ENCODE measurements at regions not wholly inside any gene's neighbourhood (a gene's known extent, or its start where the extent isn't known, plus 50 kb on each side); places are given as distances from the start of the nearest gene placed in this dataset.

GRCh38 chr13:62137629-62138405 lies 722.2 kb upstream of the PCDH20 start:
- DNase-seq (ENCODE audit: extremely low spot score): no peak
- ChIA-PET CTCF (interaction anchor here (1.4 kb wide), 1 partner anchor 182 kb away, joined by 3 read pairs; no protein-coding TSS in a partner anchor), POLR2A (no interaction called here)
- TF ChIP-seq CTCF (IDR thresholded peaks at IDR 0.05; ENCODE audit: control extremely low read depth, extremely low read depth, low read depth, missing control alignments): no peak

GRCh38 chr13:62131604-62132003 lies 716.0 kb upstream of the PCDH20 start:
- TF ChIP-seq CTCF (IDR thresholded peaks at IDR 0.05; ENCODE audit: control extremely low read depth, extremely low read depth, low read depth, missing control alignments): no peak
- DNase-seq (ENCODE audit: extremely low spot score): no peak
- ChIA-PET CTCF (interaction anchor here (1.6 kb wide), 1 partner anchor 18 kb away, joined by 3 read pairs; no protein-coding TSS in a partner anchor), POLR2A (no interaction called here)

GRCh38 chr13:62130062-62130970 lies 714.7 kb upstream of the PCDH20 start:
- ChIA-PET CTCF (interaction anchor here (1.1 kb wide), 1 partner anchor 10 kb away, joined by 4 read pairs; no protein-coding TSS in a partner anchor), POLR2A (no interaction called here)
- no peak for TF ChIP-seq CTCF (IDR thresholded peaks at IDR 0.05; ENCODE audit: control extremely low read depth, extremely low read depth, low read depth, missing control alignments)
- DNase-seq (ENCODE audit: extremely low spot score): no peak

GRCh38 chr13:62129000-62129551 lies 713.4 kb upstream of the PCDH20 start:
- ChIA-PET CTCF (no interaction called here), POLR2A (no interaction called here)
- no peak for TF ChIP-seq CTCF (IDR thresholded peaks at IDR 0.05; ENCODE audit: control extremely low read depth, extremely low read depth, low read depth, missing control alignments)
- DNase-seq (ENCODE audit: extremely low spot score): no peak

- ChIA-PET POLR2A (no interaction called here), CTCF (no interaction called here)
- TF ChIP-seq CTCF (IDR thresholded peaks at IDR 0.05; ENCODE audit: control extremely low read depth, extremely low read depth, low read depth, missing control alignments): no peak
- no peak for DNase-seq (ENCODE audit: extremely low spot score)
Measured at GRCh38 chr13:62126400-62126799, 710.8 kb upstream of the PCDH20 start.

GRCh38 chr13:62125451-62125850 lies 709.8 kb upstream of the PCDH20 start:
- DNase-seq (ENCODE audit: extremely low spot score): no peak
- ChIA-PET CTCF (no interaction called here), POLR2A (no interaction called here)
- TF ChIP-seq CTCF (IDR thresholded peaks at IDR 0.05; ENCODE audit: control extremely low read depth, extremely low read depth, low read depth, missing control alignments): no peak
